ENCODE measurements at regions not wholly inside any gene's neighbourhood (a gene's known extent, or its start where the extent isn't known, plus 50 kb on each side); places are given as distances from the start of the nearest gene placed in this dataset.

DNA sequence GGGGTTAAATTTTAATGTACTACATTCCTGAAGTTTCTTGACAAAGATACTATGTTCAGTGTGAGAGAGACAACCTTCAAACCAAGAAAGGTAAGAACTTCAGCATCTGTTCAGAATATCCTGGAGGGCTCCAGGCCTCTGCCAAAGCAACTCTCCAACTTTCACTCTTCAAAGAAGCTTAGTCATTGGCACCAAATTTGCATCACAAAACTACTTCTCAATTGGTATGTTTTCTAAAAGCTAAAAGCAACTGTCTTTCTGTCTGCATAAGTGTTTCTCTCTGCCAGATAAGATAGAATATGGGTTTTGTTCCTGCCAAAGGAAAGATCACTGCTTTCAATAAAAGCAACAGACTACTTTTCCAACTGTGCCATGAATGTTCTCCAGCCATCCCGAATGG is 187.4 kb downstream of the SUCLA2 start:
- no peaks in the 10 kb centered on the region for H3K9me3 ChIP-seq

DNA sequence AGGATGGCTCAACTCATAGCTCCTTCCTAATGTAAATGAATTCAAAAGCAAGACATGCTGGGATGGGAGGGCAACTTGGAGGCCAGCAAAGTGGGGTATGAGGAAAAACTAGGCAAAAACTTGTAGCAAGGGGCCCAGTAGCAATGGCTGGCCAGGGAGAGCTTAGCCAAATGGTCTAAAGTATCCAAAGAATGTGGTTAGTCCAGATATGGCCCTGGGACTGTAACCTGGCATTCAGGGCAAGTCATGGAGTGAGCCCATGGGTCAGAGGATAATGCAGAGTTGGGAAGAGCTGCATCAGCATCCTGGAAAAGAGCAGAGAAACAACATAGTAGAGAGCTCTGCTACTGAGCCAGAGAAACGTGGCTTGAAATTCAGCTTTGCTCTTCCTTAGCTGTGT is 191.7 kb downstream of the SUCLA2 start:
- WGBS, 2 donors, result 23 to 25% methylated on average over 1 of the region's 1 CpG
- H3K36me3 ChIP-seq (replicated peaks in 1 of 2; ENCODE audit: insufficient read depth in 1 of 2, low read depth in 2 of 2), result no peaks in the 10 kb centered on the region
- intact Hi-C loops (cut with DNase I), result no loop called here
- no peaks in the 10 kb centered on the region for H3K4me1 ChIP-seq
- TF ChIP-seq, protein P1, sequence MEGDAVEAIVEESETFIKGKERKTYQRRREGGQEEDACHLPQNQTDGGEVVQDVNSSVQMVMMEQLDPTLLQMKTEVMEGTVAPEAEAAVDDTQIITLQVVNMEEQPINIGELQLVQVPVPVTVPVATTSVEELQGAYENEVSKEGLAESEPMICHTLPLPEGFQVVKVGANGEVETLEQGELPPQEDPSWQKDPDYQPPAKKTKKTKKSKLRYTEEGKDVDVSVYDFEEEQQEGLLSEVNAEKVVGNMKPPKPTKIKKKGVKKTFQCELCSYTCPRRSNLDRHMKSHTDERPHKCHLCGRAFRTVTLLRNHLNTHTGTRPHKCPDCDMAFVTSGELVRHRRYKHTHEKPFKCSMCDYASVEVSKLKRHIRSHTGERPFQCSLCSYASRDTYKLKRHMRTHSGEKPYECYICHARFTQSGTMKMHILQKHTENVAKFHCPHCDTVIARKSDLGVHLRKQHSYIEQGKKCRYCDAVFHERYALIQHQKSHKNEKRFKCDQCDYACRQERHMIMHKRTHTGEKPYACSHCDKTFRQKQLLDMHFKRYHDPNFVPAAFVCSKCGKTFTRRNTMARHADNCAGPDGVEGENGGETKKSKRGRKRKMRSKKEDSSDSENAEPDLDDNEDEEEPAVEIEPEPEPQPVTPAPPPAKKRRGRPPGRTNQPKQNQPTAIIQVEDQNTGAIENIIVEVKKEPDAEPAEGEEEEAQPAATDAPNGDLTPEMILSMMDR (IDR thresholded peaks at IDR 0.05), result no peak
- TF ChIP-seq POLR2A (IDR thresholded peaks at IDR 0.05), result no peak
- H3K27ac ChIP-seq, result no peak overlapping the region
- no peaks in the 10 kb centered on the region for H3K27me3 ChIP-seq
- H3K4me3 ChIP-seq, result no peak overlapping the region
- ATAC-seq (no peak), DNase-seq (no peak)
- H3K9me3 ChIP-seq, result no peaks in the 10 kb centered on the region

More for the DNA sequence above, 187.4 kb downstream of the SUCLA2 start:
- Histone ChIP-seq H3K4me1 (no peaks in the 10 kb centered on the region), H3K27me3 (no peaks in the 10 kb centered on the region), H3K4me3 (no peak overlapping the region), H3K36me3 (replicated peaks in 1 of 2; ENCODE audit: insufficient read depth in 1 of 2, low read depth in 2 of 2) (no peaks in the 10 kb centered on the region), H3K27ac (no peak overlapping the region)
- WGBS, 2 donors, result 70 to 72% methylated on average over 1 of the region's 1 CpG
- DNase-seq, result no peak
- no peak for TF ChIP-seq POLR2A (IDR thresholded peaks at IDR 0.05)
- TF ChIP-seq, protein P1 (IDR thresholded peaks at IDR 0.05), result no peak
- no peak for ATAC-seq
- intact Hi-C loops (cut with DNase I), result no loop called here

DNA sequence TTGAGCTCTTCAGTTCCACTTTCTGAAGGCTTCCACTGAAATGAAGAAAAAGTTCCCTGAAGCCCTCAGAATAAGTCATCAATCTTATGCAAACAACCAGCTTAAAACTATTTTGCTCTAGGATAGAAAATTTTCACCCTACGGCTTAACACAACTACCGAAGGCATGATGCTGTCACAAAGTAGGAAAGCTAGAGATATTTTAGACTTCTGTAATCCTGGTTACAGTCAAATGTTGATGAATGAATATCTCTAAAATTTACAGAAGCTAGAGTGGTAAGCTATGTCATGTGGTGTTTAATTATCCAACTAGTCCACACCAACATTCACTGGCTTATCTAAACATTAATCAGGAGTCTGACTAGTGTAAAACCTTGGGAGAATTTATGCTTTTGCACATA is 197.9 kb downstream of the SUCLA2 start:
- Histone ChIP-seq H3K27ac (no peak overlapping the region), H3K4me1 (no peaks in the 10 kb centered on the region), H3K36me3 (replicated peaks in 1 of 2; ENCODE audit: insufficient read depth in 1 of 2, low read depth in 2 of 2) (no peaks in the 10 kb centered on the region), H3K4me3 (no peak overlapping the region), H3K27me3 (no peaks in the 10 kb centered on the region), H3K9me3 (no peaks in the 10 kb centered on the region)
- no peak for ATAC-seq
- WGBS, 2 donors, result 84 to 85% methylated on average over 2 of the region's 2 CpGs
- DNase-seq, result no peak
- intact Hi-C loops (cut with DNase I), result no loop called here
- TF ChIP-seq POLR2A (IDR thresholded peaks at IDR 0.05), result no peak
- TF ChIP-seq, protein P1 (IDR thresholded peaks at IDR 0.05), result no peak

DNA sequence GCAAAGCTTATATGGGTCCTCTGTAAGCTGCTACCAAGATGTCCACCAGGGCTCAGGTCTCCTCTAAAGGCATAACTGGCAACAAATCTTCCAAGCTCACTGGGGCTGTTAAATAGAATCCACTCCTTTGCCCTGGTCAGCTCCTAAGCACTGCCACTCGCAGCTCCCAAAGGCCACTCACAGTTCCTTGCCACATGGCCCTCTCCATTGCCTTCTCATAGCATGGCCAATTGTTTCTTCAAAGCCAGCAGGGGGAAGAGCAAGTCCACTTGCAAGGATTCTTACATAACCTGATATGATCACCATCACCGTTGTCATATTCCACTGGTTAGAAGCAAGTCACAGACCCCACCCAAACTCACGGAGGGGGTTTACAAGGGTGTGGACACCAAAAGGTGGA is 199.5 kb downstream of the SUCLA2 start:
- DNase-seq (no peak), ATAC-seq (no peak)
- Histone ChIP-seq H3K4me3 (no peak overlapping the region), H3K4me1 (no peaks in the 10 kb centered on the region), H3K9me3 (no peaks in the 10 kb centered on the region), H3K36me3 (replicated peaks in 1 of 2; ENCODE audit: insufficient read depth in 1 of 2, low read depth in 2 of 2) (no peaks in the 10 kb centered on the region), H3K27ac (no peak overlapping the region), H3K27me3 (no peaks in the 10 kb centered on the region)
- no peak for TF ChIP-seq POLR2A (IDR thresholded peaks at IDR 0.05)
- TF ChIP-seq, protein P1 (IDR thresholded peaks at IDR 0.05), result no peak
- 68 to 84% methylated on average over 2 to 3 of the region's 3 CpGs for WGBS, 2 donors
- intact Hi-C loops (cut with DNase I), result no loop called here

DNA sequence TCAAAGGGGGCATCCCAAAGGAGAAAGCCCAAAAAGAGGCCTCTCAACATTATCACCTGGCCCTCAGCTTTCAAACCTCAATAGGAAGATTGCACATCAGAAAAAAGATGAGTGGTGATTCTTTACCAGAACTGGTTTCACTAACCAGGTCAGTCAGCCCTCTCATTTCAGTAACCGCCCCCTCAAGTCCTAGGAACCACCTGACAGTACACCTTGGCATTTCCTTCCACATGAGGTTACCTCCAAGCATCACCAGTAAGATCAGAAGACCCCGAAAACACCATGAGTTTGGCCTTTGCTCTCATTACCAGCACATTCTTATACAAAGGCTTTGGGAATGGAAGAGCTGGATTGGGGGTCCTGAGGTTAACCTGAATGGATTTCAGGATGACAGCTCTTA is 200.5 kb downstream of the SUCLA2 start:
- Histone ChIP-seq H3K27me3 (no peaks in the 10 kb centered on the region), H3K4me1 (no peaks in the 10 kb centered on the region), H3K27ac (no peak overlapping the region), H3K36me3 (replicated peaks in 1 of 2; ENCODE audit: insufficient read depth in 1 of 2, low read depth in 2 of 2) (no peaks in the 10 kb centered on the region), H3K4me3 (no peak overlapping the region), H3K9me3 (no peaks in the 10 kb centered on the region)
- TF ChIP-seq POLR2A (IDR thresholded peaks at IDR 0.05), result no peak
- TF ChIP-seq, protein P1 (IDR thresholded peaks at IDR 0.05), result no peak
- ATAC-seq, result no peak
- WGBS, 2 donors, result 61 to 72% methylated on average over 2 of the region's 2 CpGs
- intact Hi-C loops (cut with DNase I), result no loop called here
- no peak for DNase-seq
